ENCODE measurements at regions not wholly inside any gene's neighbourhood (a gene's known extent, or its start where the extent isn't known, plus 50 kb on each side); places are given as distances from the start of the nearest gene placed in this dataset.

GRCh38 chr5:54671111-54671531 is 153.6 kb downstream of the SNX18 start:
- no peak overlapping the region for H3K27ac ChIP-seq
- no peak for TF ChIP-seq CTCF (conservative IDR thresholded peaks at IDR 0.05)

- H3K27ac ChIP-seq: no peak overlapping the region
- no peak for TF ChIP-seq CTCF (conservative IDR thresholded peaks at IDR 0.05)
Observed at GRCh38 chr5:54670281-54670680, 152.7 kb downstream of the SNX18 start.

- H3K27ac ChIP-seq: no peak overlapping the region
- no peak for TF ChIP-seq CTCF (conservative IDR thresholded peaks at IDR 0.05)
Observed at GRCh38 chr5:54669845-54670244, 152.3 kb downstream of the SNX18 start.

DNA sequence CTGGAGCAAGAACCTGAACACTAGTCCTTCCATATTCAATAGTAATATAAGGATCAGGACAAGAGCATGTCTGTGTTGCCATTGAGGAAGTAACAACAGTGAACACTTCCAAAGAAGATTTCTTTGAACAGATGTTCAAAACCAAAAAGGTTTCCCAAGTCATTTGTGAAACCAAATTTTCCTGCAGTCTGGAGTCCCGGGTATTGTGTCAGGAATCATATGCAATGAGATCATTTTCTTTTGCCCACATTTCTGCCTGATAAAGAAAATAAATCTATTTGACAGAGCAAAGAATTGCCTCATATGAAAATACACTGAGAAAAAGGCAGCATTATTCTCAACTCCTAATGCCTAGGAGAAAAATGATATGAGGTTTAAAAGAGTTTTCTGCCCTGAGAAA is 151.7 kb downstream of the SNX18 start:
- no peak for TF ChIP-seq CTCF (conservative IDR thresholded peaks at IDR 0.05)
- no peak overlapping the region for H3K27ac ChIP-seq

DNA sequence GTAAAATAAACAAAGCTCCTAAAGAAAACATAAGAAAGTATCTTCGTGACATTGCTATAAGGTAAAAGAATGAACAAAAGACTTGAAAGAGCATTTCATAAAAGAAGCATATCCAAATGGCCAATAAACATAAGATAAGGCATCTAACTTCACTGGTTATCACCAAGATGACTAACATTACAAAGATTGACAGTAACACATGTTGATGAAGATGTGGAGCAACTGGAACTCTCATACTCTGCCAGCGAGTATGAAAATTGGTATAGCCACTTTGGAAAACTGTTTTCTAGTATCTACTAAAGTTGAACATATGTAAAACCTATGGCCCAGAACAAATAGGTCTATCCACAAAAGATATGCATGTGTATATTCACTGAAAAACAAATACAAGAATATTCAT is 150.5 kb downstream of the SNX18 start:
- TF ChIP-seq CTCF (conservative IDR thresholded peaks at IDR 0.05): no peak
- H3K27ac ChIP-seq: no peak overlapping the region; the same call in 1 of the 2 replicates

GRCh38 chr5:54667136-54667535 is 149.6 kb downstream of the SNX18 start:
- TF ChIP-seq CTCF (conservative IDR thresholded peaks at IDR 0.05): no peak
- peak overlapping the region; percentile 31; the same call in 1 of the 2 replicates for H3K27ac ChIP-seq

- no peak overlapping the region for H3K27ac ChIP-seq
- TF ChIP-seq CTCF (conservative IDR thresholded peaks at IDR 0.05): no peak
Observed at GRCh38 chr5:54663866-54664265, 146.3 kb downstream of the SNX18 start.

DNA sequence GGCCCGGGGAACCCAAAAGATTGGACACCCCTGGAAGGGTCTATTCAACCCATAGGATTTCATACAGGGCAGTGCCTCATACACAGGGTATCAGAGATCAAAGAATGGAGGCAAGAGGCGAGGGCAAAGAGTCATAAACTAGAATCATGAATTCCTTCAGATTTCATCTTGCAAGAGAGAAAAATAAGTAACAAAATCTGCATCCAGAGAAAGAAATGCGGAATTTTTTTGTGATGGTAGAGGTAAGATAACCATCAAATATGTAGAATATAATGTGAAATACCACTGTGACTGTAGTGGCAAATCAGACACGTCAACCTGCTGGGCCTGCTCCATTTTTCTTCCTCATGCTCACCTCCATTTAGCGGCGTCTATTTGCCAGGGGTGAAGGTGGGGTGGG is 143.6 kb downstream of the SNX18 start:
- no peak overlapping the region for H3K27ac ChIP-seq
- no peak for TF ChIP-seq CTCF (conservative IDR thresholded peaks at IDR 0.05)
